ENCODE measurements at regions not wholly inside any gene's neighbourhood (a gene's known extent, or its start where the extent isn't known, plus 50 kb on each side); places are given as distances from the start of the nearest gene placed in this dataset.

DNA sequence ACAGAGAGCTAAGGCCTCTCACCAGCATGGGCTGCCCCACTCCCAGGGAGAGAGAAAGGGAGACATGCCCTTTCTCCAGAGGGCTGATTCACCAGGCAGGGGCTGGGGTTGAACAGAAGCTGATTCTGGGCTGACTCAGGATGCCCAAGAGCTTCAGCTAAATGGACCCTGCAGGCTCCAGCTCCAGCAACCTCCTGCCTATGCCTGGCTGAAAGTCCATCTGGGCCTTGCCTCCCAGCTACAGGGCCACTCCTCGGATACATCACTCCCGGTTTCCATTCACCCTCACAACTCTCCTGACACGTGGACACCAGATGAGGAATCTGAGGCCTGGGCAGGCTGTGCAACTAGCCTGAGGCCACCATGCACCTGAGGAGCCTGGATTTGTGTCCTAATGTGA lies 215.5 kb downstream of the BUD13 start:
- Histone ChIP-seq H3K4me1 (no peaks in the 10 kb centered on the region), H3K27ac (no peak overlapping the region), H3K36me3 (no peaks in the 10 kb centered on the region), H3K27me3 (no peaks in the 10 kb centered on the region), H3K9me3 (no peaks in the 10 kb centered on the region), H3K4me3 (no peak overlapping the region)
- 67 to 78% methylated on average over 3 of the region's 3 CpGs for WGBS, 2 donors
- TF ChIP-seq, protein P1, sequence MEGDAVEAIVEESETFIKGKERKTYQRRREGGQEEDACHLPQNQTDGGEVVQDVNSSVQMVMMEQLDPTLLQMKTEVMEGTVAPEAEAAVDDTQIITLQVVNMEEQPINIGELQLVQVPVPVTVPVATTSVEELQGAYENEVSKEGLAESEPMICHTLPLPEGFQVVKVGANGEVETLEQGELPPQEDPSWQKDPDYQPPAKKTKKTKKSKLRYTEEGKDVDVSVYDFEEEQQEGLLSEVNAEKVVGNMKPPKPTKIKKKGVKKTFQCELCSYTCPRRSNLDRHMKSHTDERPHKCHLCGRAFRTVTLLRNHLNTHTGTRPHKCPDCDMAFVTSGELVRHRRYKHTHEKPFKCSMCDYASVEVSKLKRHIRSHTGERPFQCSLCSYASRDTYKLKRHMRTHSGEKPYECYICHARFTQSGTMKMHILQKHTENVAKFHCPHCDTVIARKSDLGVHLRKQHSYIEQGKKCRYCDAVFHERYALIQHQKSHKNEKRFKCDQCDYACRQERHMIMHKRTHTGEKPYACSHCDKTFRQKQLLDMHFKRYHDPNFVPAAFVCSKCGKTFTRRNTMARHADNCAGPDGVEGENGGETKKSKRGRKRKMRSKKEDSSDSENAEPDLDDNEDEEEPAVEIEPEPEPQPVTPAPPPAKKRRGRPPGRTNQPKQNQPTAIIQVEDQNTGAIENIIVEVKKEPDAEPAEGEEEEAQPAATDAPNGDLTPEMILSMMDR (IDR thresholded peaks at IDR 0.05) = no peak
- no peak for TF ChIP-seq POLR2A (IDR thresholded peaks at IDR 0.05)
- TF ChIP-seq POLR2AphosphoS5 (IDR thresholded peaks at IDR 0.05) = no peak
- no peak for TF ChIP-seq EP300 (IDR thresholded peaks at IDR 0.05)
- intact Hi-C loops (cut with DNase I) = no loop called here
- no peak for DNase-seq

DNA sequence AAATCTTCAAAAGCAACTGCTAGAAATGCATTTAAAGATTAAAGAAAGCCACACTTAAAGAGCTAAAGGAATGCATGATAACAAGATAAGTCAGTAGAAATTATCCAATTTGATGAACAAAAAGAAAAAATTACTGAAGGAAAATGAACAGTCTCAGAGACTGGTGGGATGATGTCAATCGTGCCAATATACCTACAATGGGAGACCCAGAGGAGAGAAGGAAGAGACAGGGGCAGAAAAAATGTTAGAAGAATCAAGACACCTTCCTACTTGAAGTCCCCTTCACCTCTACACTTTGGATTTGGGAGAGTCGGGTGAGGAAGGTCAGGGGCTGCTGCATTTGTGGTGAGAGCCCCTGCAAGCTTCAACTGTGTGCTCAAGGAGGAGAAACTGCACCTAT lies 216.3 kb downstream of the BUD13 start:
- Histone ChIP-seq H3K36me3 (no peaks in the 10 kb centered on the region), H3K4me3 (no peak overlapping the region)
- intact Hi-C loops (cut with DNase I) = no loop called here

GRCh38 chr11:116553482-116553881 lies 219.3 kb downstream of the BUD13 start:
- Histone ChIP-seq H3K27me3 (no peaks in the 10 kb centered on the region), H3K36me3 (no peaks in the 10 kb centered on the region), H3K4me1 (no peaks in the 10 kb centered on the region), H3K27ac (no peak overlapping the region), H3K4me3 (no peak overlapping the region), H3K9me3 (no peaks in the 10 kb centered on the region)
- TF ChIP-seq, protein P1 (IDR thresholded peaks at IDR 0.05) = no peak
- no peak for TF ChIP-seq POLR2A (IDR thresholded peaks at IDR 0.05)
- TF ChIP-seq POLR2AphosphoS5 (IDR thresholded peaks at IDR 0.05) = no peak
- TF ChIP-seq EP300 (IDR thresholded peaks at IDR 0.05) = no peak
- no peak for DNase-seq
- 50 to 58% methylated on average over 5 of the region's 5 CpGs for WGBS, 2 donors
- intact Hi-C loops (cut with DNase I) = no loop called here

More for the DNA sequence above, 216.3 kb downstream of the BUD13 start:
- Histone ChIP-seq H3K27ac (no peak overlapping the region), H3K27me3 (no peaks in the 10 kb centered on the region), H3K9me3 (no peaks in the 10 kb centered on the region), H3K4me1 (no peaks in the 10 kb centered on the region)
- no peak for DNase-seq
- TF ChIP-seq EP300 (IDR thresholded peaks at IDR 0.05) (no peak), POLR2AphosphoS5 (IDR thresholded peaks at IDR 0.05) (no peak), POLR2A (IDR thresholded peaks at IDR 0.05) (no peak)
- TF ChIP-seq, protein P1 (IDR thresholded peaks at IDR 0.05) = no peak
- WGBS, 2 donors = 71 to 76% methylated on average over 2 of the region's 2 CpGs

DNA sequence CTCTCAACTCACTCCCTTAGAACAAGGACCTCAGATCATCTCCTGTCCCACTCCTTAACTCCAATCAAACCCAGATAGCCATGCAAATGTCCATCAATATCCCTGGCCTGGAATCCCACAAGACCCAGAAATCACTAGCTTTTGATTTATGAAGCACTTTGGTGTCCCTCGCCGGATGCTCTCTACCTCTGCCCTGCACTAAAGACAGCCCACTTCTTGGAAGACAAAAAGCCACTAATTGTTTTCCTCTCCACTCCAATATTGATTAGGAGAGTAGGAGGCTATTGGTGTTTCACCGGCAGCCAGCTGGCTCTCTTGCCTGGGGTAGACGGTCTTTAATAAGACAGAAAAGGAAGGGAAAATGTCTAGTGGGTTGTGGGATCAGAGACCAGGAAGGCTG lies 221.2 kb downstream of the BUD13 start:
- Histone ChIP-seq H3K27me3 (no peaks in the 10 kb centered on the region), H3K27ac (no peak overlapping the region), H3K4me3 (no peak overlapping the region), H3K9me3 (no peaks in the 10 kb centered on the region), H3K36me3 (no peaks in the 10 kb centered on the region), H3K4me1 (no peaks in the 10 kb centered on the region)
- intact Hi-C loops (cut with DNase I) = no loop called here
- no peak for DNase-seq
- TF ChIP-seq POLR2A (IDR thresholded peaks at IDR 0.05) (no peak), EP300 (IDR thresholded peaks at IDR 0.05) (no peak), POLR2AphosphoS5 (IDR thresholded peaks at IDR 0.05) (no peak)
- TF ChIP-seq, protein P1 (IDR thresholded peaks at IDR 0.05) = no peak
- WGBS, 2 donors = 89 to 93% methylated on average over 4 of the region's 4 CpGs

DNA sequence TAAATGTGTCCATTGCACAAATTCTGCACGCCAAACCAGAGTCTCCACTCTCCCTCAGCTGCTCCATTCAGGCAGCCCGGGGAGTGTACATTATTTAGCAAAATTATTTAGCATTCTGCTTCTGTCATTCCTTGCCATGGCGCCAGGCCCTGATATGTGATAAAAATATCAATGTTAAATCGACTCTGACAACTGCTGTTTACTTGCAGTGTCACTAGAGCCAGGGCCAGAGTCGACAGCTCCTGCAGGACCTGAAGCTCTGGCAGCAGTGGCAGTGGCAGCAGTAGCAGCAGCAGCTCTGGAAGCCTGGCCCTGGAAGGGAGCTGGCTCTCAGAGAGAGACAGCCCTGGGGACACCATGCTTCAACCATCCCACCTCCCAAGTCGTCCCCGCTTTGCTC lies 224.5 kb downstream of the BUD13 start:
- Histone ChIP-seq H3K36me3 (no peaks in the 10 kb centered on the region), H3K27ac (no peak overlapping the region), H3K4me3 (no peak overlapping the region), H3K27me3 (no peaks in the 10 kb centered on the region), H3K4me1 (no peaks in the 10 kb centered on the region), H3K9me3 (no peaks in the 10 kb centered on the region)
- WGBS, 2 donors = 81 to 84% methylated on average over 7 of the region's 7 CpGs
- no peak for DNase-seq
- TF ChIP-seq EP300 (IDR thresholded peaks at IDR 0.05) (no peak), POLR2AphosphoS5 (IDR thresholded peaks at IDR 0.05) (no peak), POLR2A (IDR thresholded peaks at IDR 0.05) (no peak)
- TF ChIP-seq, protein P1 (IDR thresholded peaks at IDR 0.05) = no peak
- intact Hi-C loops (cut with DNase I) = no loop called here
